HEK293T (cell line): ENCODE measurements at regions not wholly inside any gene's neighbourhood (a gene's known extent, or its start where the extent isn't known, plus 50 kb on each side); places are given as distances from the start of the nearest gene placed in this dataset.

Experiments
- ELF4 ChIP-seq: fragments of 450-650 bp; IDR thresholded peaks from 2 replicates; pipeline ENCODE4 v1.6.1; 2017; ENCODE audit warnings: antibody characterized with exemption
- FOXA1 ChIP-seq: fragments of 450-650 bp; IDR thresholded peaks from 2 replicates; pipeline ENCODE4 v1.6.1; 2016; ENCODE audit warnings: mild to moderate bottlenecking
- FOXM1 ChIP-seq: fragments of 450-650 bp; IDR thresholded peaks from 2 replicates; pipeline ENCODE4 v1.6.1; 2017; ENCODE audit warnings: mild to moderate bottlenecking, borderline replicate concordance
- SP1 ChIP-seq: fragments of 450-650 bp; IDR thresholded peaks from 2 replicates; pipeline ENCODE4 v1.6.1; 2017

DNA sequence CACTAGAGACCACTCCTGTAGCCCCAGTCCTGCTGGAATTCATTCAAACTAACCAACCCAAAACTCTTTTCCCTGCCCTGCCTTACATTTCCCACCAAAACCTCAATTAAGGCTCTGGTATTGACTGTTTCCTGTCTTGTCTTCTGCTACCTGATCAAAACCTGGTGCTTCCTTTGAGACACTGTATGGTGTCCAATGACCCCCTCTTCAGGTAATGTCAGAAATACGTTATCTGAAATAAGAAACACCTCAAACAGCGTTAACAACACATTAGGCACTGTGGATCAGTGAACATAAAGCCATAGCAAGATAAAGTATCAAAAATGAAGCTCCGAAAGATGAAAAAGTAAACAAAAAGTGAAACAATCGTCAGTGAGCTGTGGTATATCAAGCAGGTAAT lies 343.2 kb upstream of the ZP4 start:
- TF ChIP-seq ELF4 = no peak
- no peak for TF ChIP-seq SP1
- no peak for TF ChIP-seq FOXA1
- TF ChIP-seq FOXM1 = no peak
